ENCODE measurements at regions not wholly inside any gene's neighbourhood (a gene's known extent, or its start where the extent isn't known, plus 50 kb on each side); places are given as distances from the start of the nearest gene placed in this dataset.

DNA sequence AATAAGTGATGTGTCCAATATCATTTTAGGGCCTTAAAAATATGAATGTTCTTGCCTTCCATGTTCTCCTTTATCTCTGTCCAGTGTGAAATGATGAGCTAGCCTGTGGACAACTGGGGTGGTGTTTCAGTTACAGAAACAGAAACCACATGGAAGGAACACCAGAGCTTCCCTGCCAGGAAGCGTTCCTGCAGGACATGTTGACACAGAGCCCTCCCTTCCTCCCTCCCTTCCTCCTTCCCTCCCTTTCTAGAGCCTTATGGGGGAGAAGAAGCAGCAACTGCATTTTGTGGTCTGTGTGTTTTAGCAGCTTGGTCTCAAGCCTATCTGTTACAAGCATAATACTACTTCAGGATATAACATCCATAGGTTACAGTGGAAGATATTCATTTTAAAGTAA, 539.7 kb upstream of the NETO1 start:
- no peaks in the 10 kb centered on the region for H3K27me3 ChIP-seq (ENCODE audit: insufficient read depth, low read length)
- H3K9me3 ChIP-seq (ENCODE audit: control insufficient read depth in 1 of 2, insufficient read depth in 1 of 2, low read depth in 1 of 2, low read length in 2 of 2), result peaks cover 12 to 28% of the 10 kb centered on the region in 2 experiments; a peak in 3 of 4 replicates
- ChIA-PET CTCF (no interaction called here), RAD21 (ENCODE audit: low non-redundant PET in 1 of 2, low total read pairs in 2 of 2, uncharacterized antibody in 2 of 2, unreplicated experiment in 2 of 2) (no interaction called here), POLR2A (no interaction called here)
- no peak for TF ChIP-seq POLR2A (IDR thresholded peaks at IDR 0.05; ENCODE audit: borderline replicate concordance, extremely low read depth, insufficient read depth, insufficient read length)
- no peak for TF ChIP-seq ELF1 (IDR thresholded peaks at IDR 0.05; ENCODE audit: borderline replicate concordance, low read depth)
- TF ChIP-seq, protein P1, sequence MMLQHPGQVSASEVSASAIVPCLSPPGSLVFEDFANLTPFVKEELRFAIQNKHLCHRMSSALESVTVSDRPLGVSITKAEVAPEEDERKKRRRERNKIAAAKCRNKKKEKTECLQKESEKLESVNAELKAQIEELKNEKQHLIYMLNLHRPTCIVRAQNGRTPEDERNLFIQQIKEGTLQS (IDR thresholded peaks at IDR 0.05), result no peak
- TF ChIP-seq CEBPB (IDR thresholded peaks at IDR 0.05; ENCODE audit: low read depth), result no peak
- no peak for TF ChIP-seq EGR1 (IDR thresholded peaks at IDR 0.05; ENCODE audit: low read depth)
- no peak for TF ChIP-seq TCF7L2 (IDR thresholded peaks at IDR 0.05; ENCODE audit: borderline replicate concordance, extremely low read depth, insufficient read depth, insufficient read length)
- no peak for TF ChIP-seq FOSL1 (IDR thresholded peaks at IDR 0.05; ENCODE audit: low read depth)
- TF ChIP-seq POLR2AphosphoS5 (IDR thresholded peaks at IDR 0.05; ENCODE audit: low read depth, low read length), result no peak
- TF ChIP-seq ZNF274 (IDR thresholded peaks at IDR 0.05; ENCODE audit: low read depth, low read length), result no peak
- TF ChIP-seq, protein P2, sequence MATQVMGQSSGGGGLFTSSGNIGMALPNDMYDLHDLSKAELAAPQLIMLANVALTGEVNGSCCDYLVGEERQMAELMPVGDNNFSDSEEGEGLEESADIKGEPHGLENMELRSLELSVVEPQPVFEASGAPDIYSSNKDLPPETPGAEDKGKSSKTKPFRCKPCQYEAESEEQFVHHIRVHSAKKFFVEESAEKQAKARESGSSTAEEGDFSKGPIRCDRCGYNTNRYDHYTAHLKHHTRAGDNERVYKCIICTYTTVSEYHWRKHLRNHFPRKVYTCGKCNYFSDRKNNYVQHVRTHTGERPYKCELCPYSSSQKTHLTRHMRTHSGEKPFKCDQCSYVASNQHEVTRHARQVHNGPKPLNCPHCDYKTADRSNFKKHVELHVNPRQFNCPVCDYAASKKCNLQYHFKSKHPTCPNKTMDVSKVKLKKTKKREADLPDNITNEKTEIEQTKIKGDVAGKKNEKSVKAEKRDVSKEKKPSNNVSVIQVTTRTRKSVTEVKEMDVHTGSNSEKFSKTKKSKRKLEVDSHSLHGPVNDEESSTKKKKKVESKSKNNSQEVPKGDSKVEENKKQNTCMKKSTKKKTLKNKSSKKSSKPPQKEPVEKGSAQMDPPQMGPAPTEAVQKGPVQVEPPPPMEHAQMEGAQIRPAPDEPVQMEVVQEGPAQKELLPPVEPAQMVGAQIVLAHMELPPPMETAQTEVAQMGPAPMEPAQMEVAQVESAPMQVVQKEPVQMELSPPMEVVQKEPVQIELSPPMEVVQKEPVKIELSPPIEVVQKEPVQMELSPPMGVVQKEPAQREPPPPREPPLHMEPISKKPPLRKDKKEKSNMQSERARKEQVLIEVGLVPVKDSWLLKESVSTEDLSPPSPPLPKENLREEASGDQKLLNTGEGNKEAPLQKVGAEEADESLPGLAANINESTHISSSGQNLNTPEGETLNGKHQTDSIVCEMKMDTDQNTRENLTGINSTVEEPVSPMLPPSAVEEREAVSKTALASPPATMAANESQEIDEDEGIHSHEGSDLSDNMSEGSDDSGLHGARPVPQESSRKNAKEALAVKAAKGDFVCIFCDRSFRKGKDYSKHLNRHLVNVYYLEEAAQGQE (IDR thresholded peaks at IDR 0.05; ENCODE audit: low read depth), result no peak
- no peak for TF ChIP-seq EZH2phosphoT487 (IDR thresholded peaks at IDR 0.05; ENCODE audit: borderline replicate concordance)
- TF ChIP-seq YY1 (IDR thresholded peaks at IDR 0.05; ENCODE audit: extremely low read depth, insufficient replicate concordance, low read depth, low read length), result no peak
- TF ChIP-seq SIN3A (IDR thresholded peaks at IDR 0.05; ENCODE audit: low read depth), result no peak
- TF ChIP-seq, protein P3, sequence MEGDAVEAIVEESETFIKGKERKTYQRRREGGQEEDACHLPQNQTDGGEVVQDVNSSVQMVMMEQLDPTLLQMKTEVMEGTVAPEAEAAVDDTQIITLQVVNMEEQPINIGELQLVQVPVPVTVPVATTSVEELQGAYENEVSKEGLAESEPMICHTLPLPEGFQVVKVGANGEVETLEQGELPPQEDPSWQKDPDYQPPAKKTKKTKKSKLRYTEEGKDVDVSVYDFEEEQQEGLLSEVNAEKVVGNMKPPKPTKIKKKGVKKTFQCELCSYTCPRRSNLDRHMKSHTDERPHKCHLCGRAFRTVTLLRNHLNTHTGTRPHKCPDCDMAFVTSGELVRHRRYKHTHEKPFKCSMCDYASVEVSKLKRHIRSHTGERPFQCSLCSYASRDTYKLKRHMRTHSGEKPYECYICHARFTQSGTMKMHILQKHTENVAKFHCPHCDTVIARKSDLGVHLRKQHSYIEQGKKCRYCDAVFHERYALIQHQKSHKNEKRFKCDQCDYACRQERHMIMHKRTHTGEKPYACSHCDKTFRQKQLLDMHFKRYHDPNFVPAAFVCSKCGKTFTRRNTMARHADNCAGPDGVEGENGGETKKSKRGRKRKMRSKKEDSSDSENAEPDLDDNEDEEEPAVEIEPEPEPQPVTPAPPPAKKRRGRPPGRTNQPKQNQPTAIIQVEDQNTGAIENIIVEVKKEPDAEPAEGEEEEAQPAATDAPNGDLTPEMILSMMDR (IDR thresholded peaks at IDR 0.05 in 2 of 3, conservative IDR thresholded peaks at IDR 0.05 in 1 of 3; ENCODE audit: borderline replicate concordance in 1 of 3, insufficient read depth in 1 of 3, low read depth in 2 of 3, low read length in 2 of 3), result no peak
- no peak for TF ChIP-seq EZH2 (IDR thresholded peaks at IDR 0.05)
- no peak overlapping the region for H3K4me3 ChIP-seq (replicated peaks in 1 of 2; ENCODE audit: low read depth in 1 of 2, low read length in 2 of 2)
- no peaks in the 10 kb centered on the region for H3K4me1 ChIP-seq (ENCODE audit: control insufficient read depth in 1 of 2, insufficient read depth in 2 of 2, low read length in 2 of 2)
- no peak overlapping the region for H2AFZ ChIP-seq (ENCODE audit: low read depth, low read length, poor library complexity, severe bottlenecking)
- no peak overlapping the region for H3K4me2 ChIP-seq (ENCODE audit: low read length)
- H4K20me1 ChIP-seq (ENCODE audit: insufficient read depth), result no peaks in the 10 kb centered on the region
- H3K9me2 ChIP-seq (ENCODE audit: insufficient read depth), result no peaks in the 10 kb centered on the region
- intact Hi-C loops (cut with micrococcal nuclease), result no loop called here
- no TSS peak for BruUV-seq (replicated peaks)
- no peaks in the 10 kb centered on the region for H3K79me2 ChIP-seq (ENCODE audit: insufficient read depth, low read length)
- H3K36me3 ChIP-seq (ENCODE audit: control insufficient read depth in 1 of 2, insufficient read depth in 2 of 2, low read length in 2 of 2), result no peaks in the 10 kb centered on the region
- ATAC-seq (no peak), DNase-seq (ENCODE audit: low read depth, low spot score) (no peak)
- H3K27ac ChIP-seq (ENCODE audit: low read depth, low read length), result no peak overlapping the region
- no peak overlapping the region for H3K9ac ChIP-seq (ENCODE audit: low read length)
